SK-N-MC (cell line): ENCODE measurements at regions not wholly inside any gene's neighbourhood (a gene's known extent, or its start where the extent isn't known, plus 50 kb on each side); places are given as distances from the start of the nearest gene placed in this dataset.

Experiments used
- EZH2 ChIP-seq: fragments of 200-600 bp; sonication (generic); IDR thresholded peaks from one replicate; pipeline ENCODE4 v1.6.1; 2017; ENCODE audit warnings: antibody characterized with exemption
- POLR2AphosphoS5 ChIP-seq: IDR thresholded peaks from 2 replicates; pipeline ENCODE4 v1.6.1; 2012; ENCODE audit warnings: mild to moderate bottlenecking, low read depth, low read length, borderline replicate concordance

- no peak for TF ChIP-seq POLR2AphosphoS5
- no peak for TF ChIP-seq EZH2
These were observed 176.5 kb upstream of the CCZ1B start for GRCh38 chr7:7002418-7003062.
